HEK293 (cell line): ENCODE measurements at regions not wholly inside any gene's neighbourhood (a gene's known extent, or its start where the extent isn't known, plus 50 kb on each side); places are given as distances from the start of the nearest gene placed in this dataset.

ENCODE experiments used
- ZNF133 ChIP-seq: fragments of 450-650 bp; formaldehyde crosslinking; IDR thresholded peaks from 2 replicates; pipeline ENCODE4 v1.5.1; 2016; ENCODE audit warnings: missing biosample characterization, missing genetic modification characterization
- ZNF138 ChIP-seq: fragments of 450-650 bp; formaldehyde crosslinking; IDR thresholded peaks from 2 replicates; pipeline ENCODE4 v1.5.1; 2016; ENCODE audit warnings: missing biosample characterization, missing genetic modification characterization, borderline replicate concordance

- TF ChIP-seq ZNF133 (tag by site-specific recombination) = no peak
- no peak for TF ChIP-seq ZNF138 (tag by site-specific recombination)
These were observed 193.1 kb upstream of the ADCY2 start for GRCh38 chr5:7202846-7203245.
